ENCODE measurements at regions not wholly inside any gene's neighbourhood (a gene's known extent, or its start where the extent isn't known, plus 50 kb on each side); places are given as distances from the start of the nearest gene placed in this dataset.

DNA sequence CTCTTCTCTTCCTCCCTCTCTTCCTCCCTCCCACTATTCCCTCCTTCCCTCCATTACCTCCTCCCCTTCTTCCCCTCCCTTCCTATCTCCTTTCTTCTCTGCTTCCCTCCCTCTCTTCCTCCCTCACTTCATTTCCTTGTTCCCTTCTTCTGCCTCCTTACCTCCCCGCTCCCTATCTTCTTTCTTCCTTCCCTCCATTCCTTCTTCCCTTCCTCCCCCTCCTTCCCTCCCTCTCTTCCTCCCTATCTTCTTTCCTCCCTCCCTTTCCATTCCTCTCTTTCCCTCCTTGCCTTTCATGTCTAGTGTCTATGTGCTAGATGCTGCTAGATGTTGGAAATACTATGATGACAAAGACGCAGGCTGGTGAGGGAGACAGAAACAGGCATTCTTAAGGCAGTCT, 246.0 kb downstream of the TDRD15 start:
- TF ChIP-seq, protein P1, sequence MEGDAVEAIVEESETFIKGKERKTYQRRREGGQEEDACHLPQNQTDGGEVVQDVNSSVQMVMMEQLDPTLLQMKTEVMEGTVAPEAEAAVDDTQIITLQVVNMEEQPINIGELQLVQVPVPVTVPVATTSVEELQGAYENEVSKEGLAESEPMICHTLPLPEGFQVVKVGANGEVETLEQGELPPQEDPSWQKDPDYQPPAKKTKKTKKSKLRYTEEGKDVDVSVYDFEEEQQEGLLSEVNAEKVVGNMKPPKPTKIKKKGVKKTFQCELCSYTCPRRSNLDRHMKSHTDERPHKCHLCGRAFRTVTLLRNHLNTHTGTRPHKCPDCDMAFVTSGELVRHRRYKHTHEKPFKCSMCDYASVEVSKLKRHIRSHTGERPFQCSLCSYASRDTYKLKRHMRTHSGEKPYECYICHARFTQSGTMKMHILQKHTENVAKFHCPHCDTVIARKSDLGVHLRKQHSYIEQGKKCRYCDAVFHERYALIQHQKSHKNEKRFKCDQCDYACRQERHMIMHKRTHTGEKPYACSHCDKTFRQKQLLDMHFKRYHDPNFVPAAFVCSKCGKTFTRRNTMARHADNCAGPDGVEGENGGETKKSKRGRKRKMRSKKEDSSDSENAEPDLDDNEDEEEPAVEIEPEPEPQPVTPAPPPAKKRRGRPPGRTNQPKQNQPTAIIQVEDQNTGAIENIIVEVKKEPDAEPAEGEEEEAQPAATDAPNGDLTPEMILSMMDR (IDR thresholded peaks at IDR 0.05; ENCODE audit: low read depth, low read length, poor library complexity, severe bottlenecking) = no peak
- no peak for TF ChIP-seq EZH2phosphoT487 (IDR thresholded peaks at IDR 0.05; ENCODE audit: borderline replicate concordance, low read length)
